ENCODE measurements at regions not wholly inside any gene's neighbourhood (a gene's known extent, or its start where the extent isn't known, plus 50 kb on each side); places are given as distances from the start of the nearest gene placed in this dataset.

- no peak overlapping the region for H3K27ac ChIP-seq (ENCODE audit: low read depth, low read length)
- H3K9me3 ChIP-seq (ENCODE audit: low read length), result no peaks in the 10 kb centered on the region
- peaks cover 0 to 2% (median 0%) of the 10 kb centered on the region in 5 donors for H3K9me3 Mint-ChIP-seq
- no peaks in the 10 kb centered on the region for H3K27me3 Mint-ChIP-seq
- no peaks in the 10 kb centered on the region for H3K4me1 ChIP-seq (ENCODE audit: insufficient read depth, low read length)
- no peak overlapping the region for H3K4me3 ChIP-seq (ENCODE audit: low read length)
- H3K4me1 Mint-ChIP-seq, result no peaks in the 10 kb centered on the region
- H3K27me3 ChIP-seq (ENCODE audit: insufficient read depth, low read length, poor library complexity, severe bottlenecking), result no peaks in the 10 kb centered on the region
- H3K36me3 Mint-ChIP-seq, result no peaks in the 10 kb centered on the region
- H3K4me3 Mint-ChIP-seq, result no peak overlapping the region
- H3K27ac Mint-ChIP-seq, result no peak overlapping the region
- ChIA-PET CTCF (no interaction called here), POLR2A (no interaction called here)
- DNase-seq, result no peak
- H3K36me3 ChIP-seq (ENCODE audit: insufficient read depth, low read length), result no peaks in the 10 kb centered on the region
Observed at GRCh38 chr10:90199513-90199912, 498.1 kb downstream of the KIF20B start.

- no peaks in the 10 kb centered on the region for H3K36me3 Mint-ChIP-seq
- Histone ChIP-seq H3K27me3 (ENCODE audit: insufficient read depth, low read length, poor library complexity, severe bottlenecking) (no peaks in the 10 kb centered on the region), H3K36me3 (ENCODE audit: insufficient read depth, low read length) (no peaks in the 10 kb centered on the region), H3K4me3 (ENCODE audit: low read length) (no peak overlapping the region), H3K27ac (ENCODE audit: low read depth, low read length) (no peak overlapping the region), H3K4me1 (ENCODE audit: insufficient read depth, low read length) (no peaks in the 10 kb centered on the region), H3K9me3 (ENCODE audit: low read length) (no peaks in the 10 kb centered on the region)
- CTCF ChIA-PET, result no interaction called here
- no peaks in the 10 kb centered on the region for H3K4me1 Mint-ChIP-seq
- no peak overlapping the region for H3K4me3 Mint-ChIP-seq
- no peak for DNase-seq
- POLR2A ChIA-PET, result no interaction called here
- H3K27ac Mint-ChIP-seq, result no peak overlapping the region
- no peaks in the 10 kb centered on the region for H3K27me3 Mint-ChIP-seq
- H3K9me3 Mint-ChIP-seq, result peaks cover 0 to 5% (median 0%) of the 10 kb centered on the region in 5 donors
Observed at GRCh38 chr10:90204131-90204955, 503.0 kb downstream of the KIF20B start.

DNA sequence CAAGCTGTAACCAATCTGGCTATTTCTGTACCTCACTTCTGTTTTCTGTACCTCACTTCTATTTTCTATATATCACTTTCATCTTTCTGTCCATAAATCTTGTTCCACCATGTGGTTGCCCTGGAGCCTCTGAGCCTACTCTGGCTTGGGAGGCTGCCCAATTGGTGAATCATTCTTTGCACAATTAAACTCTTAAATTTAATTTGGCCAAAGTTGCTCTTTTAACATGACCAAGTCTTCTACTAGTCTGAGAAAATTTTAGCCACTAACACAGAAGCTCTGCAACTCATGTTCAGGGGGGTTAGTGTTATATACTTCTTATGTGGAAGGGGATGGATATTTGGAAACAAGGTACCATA lies 503.5 kb downstream of the KIF20B start:
- H3K27ac Mint-ChIP-seq, result no peak overlapping the region
- H3K9me3 ChIP-seq (ENCODE audit: low read length), result no peaks in the 10 kb centered on the region
- H3K36me3 ChIP-seq (ENCODE audit: insufficient read depth, low read length), result no peaks in the 10 kb centered on the region
- no peak overlapping the region for H3K4me3 ChIP-seq (ENCODE audit: low read length)
- no peak overlapping the region for H3K27ac ChIP-seq (ENCODE audit: low read depth, low read length)
- CTCF ChIA-PET, result no interaction called here
- no peaks in the 10 kb centered on the region for H3K4me1 ChIP-seq (ENCODE audit: insufficient read depth, low read length)
- no peaks in the 10 kb centered on the region for H3K27me3 ChIP-seq (ENCODE audit: insufficient read depth, low read length, poor library complexity, severe bottlenecking)
- H3K36me3 Mint-ChIP-seq, result no peaks in the 10 kb centered on the region
- H3K4me1 Mint-ChIP-seq, result no peaks in the 10 kb centered on the region
- POLR2A ChIA-PET, result no interaction called here
- no peaks in the 10 kb centered on the region for H3K27me3 Mint-ChIP-seq
- DNase-seq, result no peak
- H3K4me3 Mint-ChIP-seq, result no peak overlapping the region
- H3K9me3 Mint-ChIP-seq, result peaks cover 0 to 5% (median 0%) of the 10 kb centered on the region in 5 donors

- Histone ChIP-seq H3K4me3 (ENCODE audit: low read length) (no peak overlapping the region), H3K27me3 (ENCODE audit: insufficient read depth, low read length, poor library complexity, severe bottlenecking) (no peaks in the 10 kb centered on the region), H3K36me3 (ENCODE audit: insufficient read depth, low read length) (no peaks in the 10 kb centered on the region), H3K9me3 (ENCODE audit: low read length) (no peaks in the 10 kb centered on the region), H3K27ac (ENCODE audit: low read depth, low read length) (no peak overlapping the region), H3K4me1 (ENCODE audit: insufficient read depth, low read length) (no peaks in the 10 kb centered on the region)
- Mint-ChIP-seq H3K9me3 (peaks cover 0 to 5% (median 0%) of the 10 kb centered on the region in 5 donors), H3K4me3 (no peak overlapping the region), H3K27ac (no peak overlapping the region), H3K27me3 (no peaks in the 10 kb centered on the region), H3K36me3 (no peaks in the 10 kb centered on the region), H3K4me1 (no peaks in the 10 kb centered on the region)
- ChIA-PET CTCF (no interaction called here), POLR2A (no interaction called here)
- no peak for DNase-seq
Observed at GRCh38 chr10:90205340-90205739, 503.9 kb downstream of the KIF20B start.

- no peak overlapping the region for H3K4me3 Mint-ChIP-seq
- no peak overlapping the region for H3K4me3 ChIP-seq (ENCODE audit: low read length)
Observed at GRCh38 chr10:90213346-90213745, 512.0 kb downstream of the KIF20B start.

DNA sequence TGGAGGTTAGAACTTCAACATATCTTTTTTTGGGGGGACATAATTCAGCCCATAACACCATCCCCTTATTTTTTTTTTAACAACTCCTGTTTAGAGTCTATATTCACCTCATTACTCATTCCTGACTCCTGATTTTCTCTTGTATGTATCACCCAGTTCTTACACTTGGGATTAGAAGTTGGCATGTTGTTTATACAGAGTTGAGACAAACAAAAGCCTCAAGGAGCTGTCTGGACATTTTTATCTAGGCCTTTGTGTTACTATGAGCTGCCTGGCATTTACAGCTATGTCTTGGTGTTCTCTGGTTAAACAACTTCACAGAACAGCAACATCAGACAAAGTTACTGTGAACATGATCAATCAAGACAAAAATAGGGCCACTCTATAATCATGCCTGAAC lies 517.5 kb downstream of the KIF20B start:
- Histone ChIP-seq H3K9me3 (ENCODE audit: low read length) (no peaks in the 10 kb centered on the region), H3K4me3 (ENCODE audit: low read length) (no peak overlapping the region), H3K27me3 (ENCODE audit: insufficient read depth, low read length, poor library complexity, severe bottlenecking) (no peaks in the 10 kb centered on the region), H3K36me3 (ENCODE audit: insufficient read depth, low read length) (no peaks in the 10 kb centered on the region), H3K4me1 (ENCODE audit: insufficient read depth, low read length) (no peaks in the 10 kb centered on the region), H3K27ac (ENCODE audit: low read depth, low read length) (no peak overlapping the region)
- peaks cover 0 to 4% (median 0%) of the 10 kb centered on the region in 5 donors for H3K9me3 Mint-ChIP-seq
- no peak overlapping the region for H3K27ac Mint-ChIP-seq
- no peaks in the 10 kb centered on the region for H3K27me3 Mint-ChIP-seq
- H3K36me3 Mint-ChIP-seq, result no peaks in the 10 kb centered on the region
- H3K4me3 Mint-ChIP-seq, result no peak overlapping the region
- no peaks in the 10 kb centered on the region for H3K4me1 Mint-ChIP-seq
- POLR2A ChIA-PET, result no interaction called here
- CTCF ChIA-PET, result no interaction called here
- DNase-seq, result no peak

More at GRCh38 chr10:90213346-90213745, 512.0 kb downstream of the KIF20B start:
- H3K27me3 ChIP-seq (ENCODE audit: insufficient read depth, low read length, poor library complexity, severe bottlenecking), result no peaks in the 10 kb centered on the region
- H3K4me1 Mint-ChIP-seq, result no peaks in the 10 kb centered on the region
- no peak overlapping the region for H3K27ac Mint-ChIP-seq
- H3K36me3 Mint-ChIP-seq, result no peaks in the 10 kb centered on the region
- H3K27me3 Mint-ChIP-seq, result no peaks in the 10 kb centered on the region
- peaks cover 0 to 2% (median 0%) of the 10 kb centered on the region in 5 donors for H3K9me3 Mint-ChIP-seq
- H3K36me3 ChIP-seq (ENCODE audit: insufficient read depth, low read length), result no peaks in the 10 kb centered on the region
- ChIA-PET POLR2A (no interaction called here), CTCF (interaction anchor here (0.5 kb wide), 1 partner anchor 36 kb away, joined by 3 read pairs; no protein-coding TSS in a partner anchor)
- no peak for DNase-seq
- H3K27ac ChIP-seq (ENCODE audit: low read depth, low read length), result no peak overlapping the region
- H3K4me1 ChIP-seq (ENCODE audit: insufficient read depth, low read length), result no peaks in the 10 kb centered on the region
- H3K9me3 ChIP-seq (ENCODE audit: low read length), result no peaks in the 10 kb centered on the region

- Histone ChIP-seq H3K27ac (ENCODE audit: low read depth, low read length) (no peak overlapping the region), H3K4me3 (ENCODE audit: low read length) (no peak overlapping the region), H3K27me3 (ENCODE audit: insufficient read depth, low read length, poor library complexity, severe bottlenecking) (no peaks in the 10 kb centered on the region), H3K9me3 (ENCODE audit: low read length) (no peaks in the 10 kb centered on the region), H3K36me3 (ENCODE audit: insufficient read depth, low read length) (no peaks in the 10 kb centered on the region), H3K4me1 (ENCODE audit: insufficient read depth, low read length) (no peaks in the 10 kb centered on the region)
- Mint-ChIP-seq H3K4me3 (no peak overlapping the region), H3K27ac (no peak overlapping the region), H3K27me3 (no peaks in the 10 kb centered on the region), H3K4me1 (no peaks in the 10 kb centered on the region), H3K36me3 (no peaks in the 10 kb centered on the region), H3K9me3 (peaks cover 0 to 4% (median 0%) of the 10 kb centered on the region in 5 donors)
- no peak for DNase-seq
- CTCF ChIA-PET, result no interaction called here
- POLR2A ChIA-PET, result no interaction called here
Observed at GRCh38 chr10:90222372-90222771, 521.0 kb downstream of the KIF20B start.

DNA sequence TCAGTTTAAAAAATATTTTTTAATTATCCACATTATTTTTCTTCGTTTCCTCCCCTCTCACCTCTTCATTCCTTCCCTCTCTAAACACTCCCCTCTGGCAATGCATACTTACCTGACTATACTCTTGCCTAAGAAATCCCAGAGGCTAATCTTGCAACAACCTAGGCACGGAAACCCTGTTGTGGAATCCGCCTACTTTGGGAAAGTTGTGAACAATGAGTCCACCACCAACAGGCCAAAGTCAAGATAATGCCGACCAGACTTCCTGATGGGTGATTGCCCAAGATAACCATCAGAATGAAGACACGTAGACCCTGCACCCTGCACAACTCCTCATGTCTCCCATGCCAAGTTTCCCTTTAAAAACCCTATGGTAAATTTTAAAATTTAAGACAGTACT lies 521.5 kb downstream of the KIF20B start:
- POLR2A ChIA-PET, result no interaction called here
- H3K9me3 Mint-ChIP-seq, result peaks cover 0 to 4% (median 0%) of the 10 kb centered on the region in 5 donors
- H3K36me3 ChIP-seq (ENCODE audit: insufficient read depth, low read length), result no peaks in the 10 kb centered on the region
- CTCF ChIA-PET, result no interaction called here
- H3K27me3 Mint-ChIP-seq, result no peaks in the 10 kb centered on the region
- no peaks in the 10 kb centered on the region for H3K4me1 ChIP-seq (ENCODE audit: insufficient read depth, low read length)
- H3K4me3 ChIP-seq (ENCODE audit: low read length), result no peak overlapping the region
- no peak overlapping the region for H3K27ac ChIP-seq (ENCODE audit: low read depth, low read length)
- H3K9me3 ChIP-seq (ENCODE audit: low read length), result no peaks in the 10 kb centered on the region
- H3K36me3 Mint-ChIP-seq, result no peaks in the 10 kb centered on the region
- no peak overlapping the region for H3K27ac Mint-ChIP-seq
- DNase-seq, result no peak
- no peaks in the 10 kb centered on the region for H3K4me1 Mint-ChIP-seq
- H3K27me3 ChIP-seq (ENCODE audit: insufficient read depth, low read length, poor library complexity, severe bottlenecking), result no peaks in the 10 kb centered on the region
- no peak overlapping the region for H3K4me3 Mint-ChIP-seq
